ENCODE measurements at regions not wholly inside any gene's neighbourhood (a gene's known extent, or its start where the extent isn't known, plus 50 kb on each side); places are given as distances from the start of the nearest gene placed in this dataset.

GRCh38 chr1:230504310-230504709, 78.2 kb upstream of the PGBD5 start:
- no peak overlapping the region for H3K9ac ChIP-seq (ENCODE audit: low read length)
- no peak overlapping the region for H2AFZ ChIP-seq (ENCODE audit: low read depth, low read length)
- H2AK5ac ChIP-seq (ENCODE audit: low read length, severe bottlenecking): peak overlapping the region; percentile 54
- H3K4me2 ChIP-seq (ENCODE audit: low read length, poor library complexity, severe bottlenecking): no peak overlapping the region
- H2BK12ac ChIP-seq (ENCODE audit: low read length in 2 of 2): no peak overlapping the region
- H4K91ac ChIP-seq (ENCODE audit: low read length): no peak overlapping the region
- no peak overlapping the region for H2BK15ac ChIP-seq (ENCODE audit: low read depth, poor library complexity, severe bottlenecking)
- no peak overlapping the region for H3K4me3 ChIP-seq (ENCODE audit: insufficient read depth in 1 of 2, low read depth in 1 of 2, low read length in 2 of 2)
- DNase-seq: no peak
- no peaks in the 10 kb centered on the region for H3K36me3 ChIP-seq (ENCODE audit: control insufficient read depth in 1 of 2, insufficient read depth in 2 of 2, low read depth in 1 of 2, low read length in 2 of 2)
- H3K9me3 ChIP-seq (ENCODE audit: control insufficient read depth, low read length): no peaks in the 10 kb centered on the region
- no peak overlapping the region for H2BK5ac ChIP-seq (ENCODE audit: low read depth, low read length, poor library complexity, severe bottlenecking)
- no peak overlapping the region for H3K18ac ChIP-seq (ENCODE audit: low read depth in 1 of 2, low read length in 2 of 2)
- H3K14ac ChIP-seq (ENCODE audit: low read length in 2 of 2): no peak overlapping the region
- WGBS: 64% methylated on average over 6 of the region's 6 CpGs
- H2BK120ac ChIP-seq (ENCODE audit: low read depth, low read length): no peak overlapping the region
- H3K4ac ChIP-seq (ENCODE audit: low read depth in 1 of 2, low read length in 2 of 2): no peak overlapping the region
- H3K23ac ChIP-seq (ENCODE audit: low read length in 2 of 2): no peak overlapping the region
- no peaks in the 10 kb centered on the region for H3K79me1 ChIP-seq (replicated peaks; ENCODE audit: low read length, poor library complexity, severe bottlenecking)
- peaks cover 12% of the 10 kb centered on the region for H3K4me1 ChIP-seq (ENCODE audit: control insufficient read depth, insufficient read depth, low read depth, low read length)
- H3K27me3 ChIP-seq (ENCODE audit: control insufficient read depth in 1 of 2, insufficient read depth in 1 of 2, low read length in 2 of 2): peaks cover 0 to 11% of the 10 kb centered on the region in 2 experiments
- H3K27ac ChIP-seq (ENCODE audit: low read length, poor library complexity, severe bottlenecking): no peak overlapping the region
- no peak overlapping the region for H4K8ac ChIP-seq (ENCODE audit: low read length)

GRCh38 chr1:230503726-230504125, 77.6 kb upstream of the PGBD5 start:
- Histone ChIP-seq H3K18ac (ENCODE audit: low read depth in 1 of 2, low read length in 2 of 2) (no peak overlapping the region), H3K27ac (ENCODE audit: low read length, poor library complexity, severe bottlenecking) (no peak overlapping the region), H3K4ac (ENCODE audit: low read depth in 1 of 2, low read length in 2 of 2) (no peak overlapping the region), H3K23ac (ENCODE audit: low read length in 2 of 2) (no peak overlapping the region), H2BK120ac (ENCODE audit: low read depth, low read length) (no peak overlapping the region), H3K36me3 (ENCODE audit: control insufficient read depth in 1 of 2, insufficient read depth in 2 of 2, low read depth in 1 of 2, low read length in 2 of 2) (no peaks in the 10 kb centered on the region), H3K79me1 (replicated peaks; ENCODE audit: low read length, poor library complexity, severe bottlenecking) (no peaks in the 10 kb centered on the region), H3K4me1 (ENCODE audit: control insufficient read depth, insufficient read depth, low read depth, low read length) (peaks cover 12% of the 10 kb centered on the region), H3K14ac (ENCODE audit: low read length in 2 of 2) (no peak overlapping the region), H3K4me2 (ENCODE audit: low read length, poor library complexity, severe bottlenecking) (no peak overlapping the region), H2AFZ (ENCODE audit: low read depth, low read length) (no peak overlapping the region), H3K9ac (ENCODE audit: low read length) (no peak overlapping the region), H2BK5ac (ENCODE audit: low read depth, low read length, poor library complexity, severe bottlenecking) (no peak overlapping the region), H3K9me3 (ENCODE audit: control insufficient read depth, low read length) (no peaks in the 10 kb centered on the region), H2BK15ac (ENCODE audit: low read depth, poor library complexity, severe bottlenecking) (no peak overlapping the region), H3K4me3 (ENCODE audit: insufficient read depth in 1 of 2, low read depth in 1 of 2, low read length in 2 of 2) (no peak overlapping the region), H4K91ac (ENCODE audit: low read length) (no peak overlapping the region), H3K27me3 (ENCODE audit: control insufficient read depth in 1 of 2, insufficient read depth in 1 of 2, low read length in 2 of 2) (peaks cover 0 to 13% of the 10 kb centered on the region in 2 experiments), H2AK5ac (ENCODE audit: low read length, severe bottlenecking) (no peak overlapping the region), H4K8ac (ENCODE audit: low read length) (no peak overlapping the region), H2BK12ac (ENCODE audit: low read length in 2 of 2) (no peak overlapping the region)
- DNase-seq: no peak
- no CpG with 5 or more reads among the region's 1 CpG for WGBS

DNA sequence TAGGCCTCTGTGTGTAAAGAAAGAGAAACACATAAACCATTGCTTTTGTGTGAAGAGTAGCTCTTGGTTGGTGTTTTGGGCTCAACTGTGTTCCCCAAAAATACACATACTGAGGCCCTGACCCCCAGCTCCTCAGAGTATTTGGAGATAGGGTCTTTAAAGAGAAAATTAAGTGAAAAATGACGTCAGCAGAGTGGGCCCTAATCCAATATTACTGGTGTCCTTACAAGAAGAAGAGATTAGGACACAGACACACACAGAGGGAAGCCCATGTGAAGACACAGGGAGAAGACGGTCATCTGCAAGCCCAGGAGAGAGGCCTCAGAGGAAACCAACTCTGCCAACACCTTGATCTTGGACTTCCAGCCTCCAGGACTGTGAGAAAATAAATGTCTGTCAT, 76.9 kb upstream of the PGBD5 start:
- Histone ChIP-seq H3K4me2 (ENCODE audit: low read length, poor library complexity, severe bottlenecking) (no peak overlapping the region), H3K14ac (ENCODE audit: low read length in 2 of 2) (no peak overlapping the region), H3K18ac (ENCODE audit: low read depth in 1 of 2, low read length in 2 of 2) (no peak overlapping the region), H2AFZ (ENCODE audit: low read depth, low read length) (no peak overlapping the region), H3K27me3 (ENCODE audit: control insufficient read depth in 1 of 2, insufficient read depth in 1 of 2, low read length in 2 of 2) (peaks cover 0 to 17% of the 10 kb centered on the region in 2 experiments), H2BK120ac (ENCODE audit: low read depth, low read length) (no peak overlapping the region), H3K4me1 (ENCODE audit: control insufficient read depth, insufficient read depth, low read depth, low read length) (peaks cover 11% of the 10 kb centered on the region), H4K91ac (ENCODE audit: low read length) (no peak overlapping the region), H2AK5ac (ENCODE audit: low read length, severe bottlenecking) (no peak overlapping the region), H2BK12ac (ENCODE audit: low read length in 2 of 2) (no peak overlapping the region), H3K23ac (ENCODE audit: low read length in 2 of 2) (no peak overlapping the region), H3K79me1 (replicated peaks; ENCODE audit: low read length, poor library complexity, severe bottlenecking) (no peaks in the 10 kb centered on the region), H3K4me3 (ENCODE audit: insufficient read depth in 1 of 2, low read depth in 1 of 2, low read length in 2 of 2) (no peak overlapping the region), H3K27ac (ENCODE audit: low read length, poor library complexity, severe bottlenecking) (no peak overlapping the region), H3K9me3 (ENCODE audit: control insufficient read depth, low read length) (no peaks in the 10 kb centered on the region), H4K8ac (ENCODE audit: low read length) (no peak overlapping the region), H3K4ac (ENCODE audit: low read depth in 1 of 2, low read length in 2 of 2) (no peak overlapping the region), H3K9ac (ENCODE audit: low read length) (no peak overlapping the region), H3K36me3 (ENCODE audit: control insufficient read depth in 1 of 2, insufficient read depth in 2 of 2, low read depth in 1 of 2, low read length in 2 of 2) (no peaks in the 10 kb centered on the region), H2BK5ac (ENCODE audit: low read depth, low read length, poor library complexity, severe bottlenecking) (no peak overlapping the region), H2BK15ac (ENCODE audit: low read depth, poor library complexity, severe bottlenecking) (no peak overlapping the region)
- WGBS: 49% methylated on average over 2 of the region's 2 CpGs
- no peak for DNase-seq

DNA sequence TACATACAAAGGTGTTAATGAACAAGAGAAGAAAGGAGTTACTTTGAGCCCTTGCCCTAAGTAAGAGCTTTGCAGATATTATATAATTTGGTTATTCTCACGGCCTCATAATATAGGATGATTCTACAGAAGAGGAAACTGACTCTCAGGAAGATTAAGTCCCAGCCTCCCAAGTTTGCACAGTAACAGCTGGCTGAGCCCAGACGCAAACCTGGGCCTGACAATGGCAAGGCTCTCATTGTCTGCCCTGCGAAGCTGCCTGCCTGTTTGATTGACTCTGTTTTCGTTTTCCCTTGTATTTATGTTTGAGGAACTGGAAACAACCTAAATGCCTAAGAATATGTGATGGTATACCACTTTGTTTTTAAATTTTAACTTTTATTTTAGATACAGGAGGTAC, 76.2 kb upstream of the PGBD5 start:
- Histone ChIP-seq H2BK15ac (ENCODE audit: low read depth, poor library complexity, severe bottlenecking) (no peak overlapping the region), H3K4me2 (ENCODE audit: low read length, poor library complexity, severe bottlenecking) (no peak overlapping the region), H3K4ac (ENCODE audit: low read depth in 1 of 2, low read length in 2 of 2) (no peak overlapping the region), H3K23ac (ENCODE audit: low read length in 2 of 2) (no peak overlapping the region), H3K4me1 (ENCODE audit: control insufficient read depth, insufficient read depth, low read depth, low read length) (peaks cover 8% of the 10 kb centered on the region), H3K9me3 (ENCODE audit: control insufficient read depth, low read length) (peaks cover 1% of the 10 kb centered on the region), H3K79me1 (replicated peaks; ENCODE audit: low read length, poor library complexity, severe bottlenecking) (no peaks in the 10 kb centered on the region), H2BK120ac (ENCODE audit: low read depth, low read length) (no peak overlapping the region), H3K4me3 (ENCODE audit: insufficient read depth in 1 of 2, low read depth in 1 of 2, low read length in 2 of 2) (no peak overlapping the region), H2BK5ac (ENCODE audit: low read depth, low read length, poor library complexity, severe bottlenecking) (no peak overlapping the region), H3K14ac (ENCODE audit: low read length in 2 of 2) (no peak overlapping the region), H2AFZ (ENCODE audit: low read depth, low read length) (no peak overlapping the region), H4K91ac (ENCODE audit: low read length) (no peak overlapping the region), H3K27ac (ENCODE audit: low read length, poor library complexity, severe bottlenecking) (no peak overlapping the region), H4K8ac (ENCODE audit: low read length) (no peak overlapping the region), H3K36me3 (ENCODE audit: control insufficient read depth in 1 of 2, insufficient read depth in 2 of 2, low read depth in 1 of 2, low read length in 2 of 2) (no peaks in the 10 kb centered on the region), H2BK12ac (ENCODE audit: low read length in 2 of 2) (no peak overlapping the region), H3K27me3 (ENCODE audit: control insufficient read depth in 1 of 2, insufficient read depth in 1 of 2, low read length in 2 of 2) (peaks cover 0 to 20% of the 10 kb centered on the region in 2 experiments), H3K9ac (ENCODE audit: low read length) (no peak overlapping the region), H2AK5ac (ENCODE audit: low read length, severe bottlenecking) (no peak overlapping the region), H3K18ac (ENCODE audit: low read depth in 1 of 2, low read length in 2 of 2) (no peak overlapping the region)
- 88% methylated on average over 3 of the region's 4 CpGs for WGBS
- no peak for DNase-seq
